ENCODE measurements at regions not wholly inside any gene's neighbourhood (a gene's known extent, or its start where the extent isn't known, plus 50 kb on each side); places are given as distances from the start of the nearest gene placed in this dataset.

DNA sequence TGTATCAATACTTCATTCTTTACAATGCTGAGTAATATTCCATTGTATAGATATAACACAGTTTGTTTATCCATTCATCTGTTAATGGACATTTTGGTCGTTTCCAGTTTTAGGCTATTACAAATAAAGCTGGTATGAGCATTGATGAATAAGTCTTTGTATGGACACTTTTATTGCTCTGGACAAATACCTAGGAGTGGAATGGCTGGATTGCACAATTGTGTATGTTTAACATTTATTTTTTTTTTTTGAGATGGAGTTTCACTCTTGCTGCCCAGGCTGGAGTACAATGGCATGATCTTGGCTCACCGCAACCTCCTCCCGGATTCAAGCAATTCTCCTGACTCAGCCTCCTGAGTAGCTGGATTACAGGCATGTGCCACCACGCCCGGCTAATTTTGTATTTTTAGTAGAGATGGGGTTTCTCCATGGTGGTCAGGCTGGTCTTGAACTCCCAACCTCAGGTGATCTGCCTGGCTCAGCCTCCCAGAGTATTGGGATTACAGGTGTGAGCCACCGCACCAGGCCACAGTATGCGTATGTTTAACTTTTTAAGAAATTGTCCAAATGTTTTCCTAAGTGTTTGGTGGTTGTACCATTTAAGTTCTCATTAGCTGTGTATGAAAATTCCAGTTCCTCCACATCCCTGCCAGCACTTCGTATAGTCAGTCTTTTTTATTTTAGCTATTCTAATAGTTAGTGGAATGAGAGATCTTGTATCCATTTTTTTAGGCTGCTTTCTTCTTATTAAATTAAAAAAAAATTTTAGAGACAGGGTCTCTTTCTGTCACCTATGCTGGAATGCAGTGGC is 194.9 kb upstream of the HAAO start:
- intact Hi-C loops (cut with DNase I), result no loop called here
- TF ChIP-seq, protein P1, sequence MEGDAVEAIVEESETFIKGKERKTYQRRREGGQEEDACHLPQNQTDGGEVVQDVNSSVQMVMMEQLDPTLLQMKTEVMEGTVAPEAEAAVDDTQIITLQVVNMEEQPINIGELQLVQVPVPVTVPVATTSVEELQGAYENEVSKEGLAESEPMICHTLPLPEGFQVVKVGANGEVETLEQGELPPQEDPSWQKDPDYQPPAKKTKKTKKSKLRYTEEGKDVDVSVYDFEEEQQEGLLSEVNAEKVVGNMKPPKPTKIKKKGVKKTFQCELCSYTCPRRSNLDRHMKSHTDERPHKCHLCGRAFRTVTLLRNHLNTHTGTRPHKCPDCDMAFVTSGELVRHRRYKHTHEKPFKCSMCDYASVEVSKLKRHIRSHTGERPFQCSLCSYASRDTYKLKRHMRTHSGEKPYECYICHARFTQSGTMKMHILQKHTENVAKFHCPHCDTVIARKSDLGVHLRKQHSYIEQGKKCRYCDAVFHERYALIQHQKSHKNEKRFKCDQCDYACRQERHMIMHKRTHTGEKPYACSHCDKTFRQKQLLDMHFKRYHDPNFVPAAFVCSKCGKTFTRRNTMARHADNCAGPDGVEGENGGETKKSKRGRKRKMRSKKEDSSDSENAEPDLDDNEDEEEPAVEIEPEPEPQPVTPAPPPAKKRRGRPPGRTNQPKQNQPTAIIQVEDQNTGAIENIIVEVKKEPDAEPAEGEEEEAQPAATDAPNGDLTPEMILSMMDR (IDR thresholded peaks at IDR 0.05), result no peak
- Histone ChIP-seq H3K36me3 (no peaks in the 10 kb centered on the region), H3K27me3 (no peaks in the 10 kb centered on the region), H3K4me3 (no peak overlapping the region), H3K9me3 (no peaks in the 10 kb centered on the region), H3K27ac (no peak overlapping the region), H3K4me1 (no peaks in the 10 kb centered on the region)
- peak in 1 of 2 donors; percentile 30 for DNase-seq (ENCODE audit: low spot score in 2 of 2)

DNA sequence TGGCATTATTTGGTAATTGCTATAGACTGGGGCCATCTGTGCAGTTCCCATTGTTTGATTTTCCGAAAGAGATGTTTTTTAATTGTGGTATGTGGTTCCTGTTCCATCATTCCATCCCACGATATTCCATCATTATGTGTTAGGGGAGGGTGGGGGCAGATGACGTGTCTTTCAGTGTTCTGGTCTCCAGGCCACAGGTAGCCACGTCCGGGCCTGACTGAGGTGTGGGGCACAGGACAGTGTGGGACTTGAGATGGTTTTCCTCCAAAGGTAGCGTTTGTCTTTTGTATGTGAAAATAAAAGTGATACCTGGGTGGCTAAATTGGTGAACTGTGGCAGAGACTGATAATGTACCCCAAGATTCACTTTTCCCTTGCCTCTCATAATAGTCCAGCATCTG is 192.2 kb upstream of the HAAO start:
- DNase-seq (ENCODE audit: low spot score in 2 of 2), result peak in 1 of 2 donors; percentile 38
- Histone ChIP-seq H3K27me3 (no peaks in the 10 kb centered on the region), H3K36me3 (no peaks in the 10 kb centered on the region), H3K27ac (no peak overlapping the region), H3K9me3 (no peaks in the 10 kb centered on the region), H3K4me3 (no peak overlapping the region), H3K4me1 (no peaks in the 10 kb centered on the region)
- TF ChIP-seq, protein P1 (IDR thresholded peaks at IDR 0.05), result no peak
- intact Hi-C loops (cut with DNase I), result no loop called here

DNA sequence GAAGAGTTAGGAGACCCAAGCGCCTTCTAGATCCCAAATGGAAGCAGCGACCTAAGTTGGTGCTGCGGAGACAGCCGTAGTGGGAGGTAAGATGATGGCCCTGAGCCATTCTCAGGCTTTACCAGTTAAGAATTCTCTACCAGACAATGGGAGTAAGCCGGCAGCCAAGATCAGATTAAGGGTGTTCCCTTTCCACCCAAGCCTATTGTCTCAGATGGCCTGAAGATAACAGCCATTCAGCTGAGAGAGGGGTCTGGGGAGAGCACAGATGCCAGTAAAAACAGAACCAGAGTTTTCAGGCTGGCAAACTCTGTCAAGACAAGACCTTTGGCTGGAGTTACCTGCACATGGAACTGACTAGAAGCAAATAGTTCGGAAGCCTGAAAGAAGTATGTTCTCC is 191.7 kb upstream of the HAAO start:
- TF ChIP-seq, protein P1 (IDR thresholded peaks at IDR 0.05), result no peak

DNA sequence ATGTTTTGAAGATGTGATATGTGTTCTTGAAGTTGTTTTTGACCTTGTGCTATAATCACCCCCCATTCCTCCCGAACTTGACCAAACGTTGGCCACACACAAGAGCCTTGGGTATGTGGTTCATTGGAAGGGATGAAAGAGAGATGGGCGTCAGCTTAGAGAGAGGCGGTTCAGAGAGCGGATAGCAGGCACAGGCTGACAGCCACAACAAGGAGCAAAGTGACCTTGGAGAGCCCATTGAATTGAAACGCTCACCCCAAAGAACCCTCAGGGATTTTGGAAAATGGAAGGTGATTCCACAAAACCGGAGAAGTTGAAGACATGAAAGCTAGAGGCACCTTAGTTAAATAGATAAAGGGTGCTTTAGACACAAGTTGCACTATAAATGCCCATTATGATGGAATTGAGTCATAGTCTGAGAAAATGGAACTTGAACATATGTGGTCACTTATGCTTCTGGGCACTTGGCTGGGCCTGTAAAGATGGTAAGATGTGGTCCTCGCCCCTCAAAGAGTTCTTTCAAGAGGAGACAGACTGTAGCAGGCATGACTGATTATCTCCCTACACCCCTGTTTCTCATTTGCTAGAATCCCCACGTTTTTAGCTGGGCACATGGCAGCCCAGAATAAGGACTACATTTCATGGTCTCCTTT is 188.5 kb upstream of the HAAO start:
- Histone ChIP-seq H3K4me3 (no peak overlapping the region), H3K27ac (no peak overlapping the region), H3K9me3 (no peaks in the 10 kb centered on the region), H3K36me3 (no peaks in the 10 kb centered on the region), H3K4me1 (no peaks in the 10 kb centered on the region), H3K27me3 (no peaks in the 10 kb centered on the region)
- intact Hi-C loops (cut with DNase I), result no loop called here
- TF ChIP-seq, protein P1 (IDR thresholded peaks at IDR 0.05), result no peak
- DNase-seq (ENCODE audit: low spot score in 2 of 2), result peak in 1 of 2 donors; percentile 35

More for the DNA sequence above, 191.7 kb upstream of the HAAO start:
- peak in 1 of 2 donors; percentile 43 for DNase-seq (ENCODE audit: low spot score in 2 of 2)
- no peaks in the 10 kb centered on the region for H3K27me3 ChIP-seq
- no peaks in the 10 kb centered on the region for H3K36me3 ChIP-seq
- H3K9me3 ChIP-seq, result no peaks in the 10 kb centered on the region
- H3K4me3 ChIP-seq, result no peak overlapping the region
- no peak overlapping the region for H3K27ac ChIP-seq
- intact Hi-C loops (cut with DNase I), result no loop called here
- H3K4me1 ChIP-seq, result no peaks in the 10 kb centered on the region

DNA sequence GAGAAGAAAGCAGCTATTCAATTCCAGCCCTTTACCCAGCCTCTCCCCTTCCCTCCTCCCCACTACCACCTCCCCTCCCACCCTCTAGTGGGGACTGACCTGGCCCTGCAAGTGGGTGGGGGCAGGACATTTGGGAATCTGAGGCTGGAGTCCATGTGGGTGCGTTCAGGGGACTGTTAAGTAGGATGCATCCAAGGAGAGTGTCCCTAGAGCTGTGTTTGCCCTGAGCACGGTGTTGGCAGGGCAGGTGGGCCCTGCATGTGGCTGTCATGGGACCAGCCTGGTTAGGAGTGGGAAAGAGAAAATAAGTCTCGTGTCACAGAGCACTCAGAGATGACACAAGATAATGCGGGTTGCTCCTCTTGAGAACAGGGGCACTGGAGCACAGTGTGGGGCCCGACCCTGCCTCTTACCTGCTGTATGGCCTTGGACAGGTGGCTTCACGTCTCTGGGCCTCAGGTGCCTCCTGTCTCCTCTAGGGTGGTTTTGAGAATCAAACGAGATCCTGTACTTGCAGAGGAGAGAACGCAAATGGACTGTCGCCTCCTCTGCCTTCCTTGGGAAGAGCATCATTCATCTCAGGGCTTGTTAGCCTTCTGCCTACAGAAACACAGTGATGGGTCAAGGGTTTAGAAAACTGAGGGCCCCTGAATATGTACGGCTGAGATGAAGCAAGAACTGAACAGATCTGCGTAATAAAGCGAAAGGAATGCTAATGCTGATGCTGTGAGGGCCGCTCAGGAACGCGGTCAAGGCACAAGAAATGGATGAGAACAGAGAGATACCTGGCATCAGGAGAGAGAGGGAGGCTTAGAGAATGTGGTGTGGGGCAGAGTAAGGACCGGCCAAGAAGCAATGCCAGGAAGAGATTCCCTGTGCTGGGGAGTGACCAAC is 187.7 kb upstream of the HAAO start:
- H3K9me3 ChIP-seq, result no peaks in the 10 kb centered on the region
- H3K27ac ChIP-seq, result no peak overlapping the region
- intact Hi-C loops (cut with DNase I), result loop anchor here (5.0 kb wide), 1 partner anchor 42 kb away; no protein-coding TSS in a partner anchor
- no peaks in the 10 kb centered on the region for H3K27me3 ChIP-seq
- H3K36me3 ChIP-seq, result no peaks in the 10 kb centered on the region
- TF ChIP-seq, protein P1 (IDR thresholded peaks at IDR 0.05), result no peak
- peak in 1 of 2 donors; percentile 56 for DNase-seq (ENCODE audit: low spot score in 2 of 2)
- no peak overlapping the region for H3K4me3 ChIP-seq
- peaks cover 0 to 4% of the 10 kb centered on the region in 2 donors for H3K4me1 ChIP-seq

All from ascending aorta (tissue), 2 donors.